ENCODE measurements at regions not wholly inside any gene's neighbourhood (a gene's known extent, or its start where the extent isn't known, plus 50 kb on each side); places are given as distances from the start of the nearest gene placed in this dataset.

DNA sequence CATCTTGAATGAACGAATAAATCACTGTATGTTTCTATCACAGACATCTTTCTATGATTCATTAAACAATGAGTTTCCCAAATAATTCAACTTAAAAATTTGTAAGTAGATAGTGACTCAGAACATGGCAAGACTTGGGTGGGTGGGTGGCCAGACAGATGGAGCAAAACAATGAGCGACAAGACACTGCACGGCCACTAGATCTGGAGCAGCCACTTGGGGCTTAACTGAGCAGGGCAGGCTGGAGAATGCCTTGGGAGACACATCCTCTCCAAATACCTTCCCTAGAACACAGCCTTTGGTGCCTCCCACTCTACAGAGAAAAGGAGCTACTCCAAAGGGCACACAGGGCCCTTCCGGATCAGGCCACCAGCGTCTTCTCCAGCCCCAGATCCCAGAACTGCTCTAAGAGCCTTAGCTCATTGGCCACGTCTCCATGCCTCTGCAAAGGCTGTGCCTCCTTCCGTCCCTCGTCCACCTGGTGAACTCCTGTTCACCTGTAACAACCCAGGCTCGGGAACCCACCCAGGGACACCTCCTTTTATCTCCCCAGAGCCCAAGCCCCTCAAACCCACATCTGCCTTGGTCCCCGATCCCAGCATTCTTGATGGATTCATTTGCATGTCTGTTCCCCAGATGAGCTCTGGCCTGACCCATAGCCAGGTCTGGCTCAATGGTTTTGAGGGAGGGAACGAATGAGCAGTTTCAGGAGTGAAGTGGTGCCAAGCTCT lies 134.9 kb upstream of the IQSEC1 start:
- TF ChIP-seq CTCF (IDR thresholded peaks at IDR 0.05): no peak
- TF ChIP-seq POLR2A (IDR thresholded peaks at IDR 0.05): no peak
